ENCODE measurements at regions not wholly inside any gene's neighbourhood (a gene's known extent, or its start where the extent isn't known, plus 50 kb on each side); places are given as distances from the start of the nearest gene placed in this dataset.

DNA sequence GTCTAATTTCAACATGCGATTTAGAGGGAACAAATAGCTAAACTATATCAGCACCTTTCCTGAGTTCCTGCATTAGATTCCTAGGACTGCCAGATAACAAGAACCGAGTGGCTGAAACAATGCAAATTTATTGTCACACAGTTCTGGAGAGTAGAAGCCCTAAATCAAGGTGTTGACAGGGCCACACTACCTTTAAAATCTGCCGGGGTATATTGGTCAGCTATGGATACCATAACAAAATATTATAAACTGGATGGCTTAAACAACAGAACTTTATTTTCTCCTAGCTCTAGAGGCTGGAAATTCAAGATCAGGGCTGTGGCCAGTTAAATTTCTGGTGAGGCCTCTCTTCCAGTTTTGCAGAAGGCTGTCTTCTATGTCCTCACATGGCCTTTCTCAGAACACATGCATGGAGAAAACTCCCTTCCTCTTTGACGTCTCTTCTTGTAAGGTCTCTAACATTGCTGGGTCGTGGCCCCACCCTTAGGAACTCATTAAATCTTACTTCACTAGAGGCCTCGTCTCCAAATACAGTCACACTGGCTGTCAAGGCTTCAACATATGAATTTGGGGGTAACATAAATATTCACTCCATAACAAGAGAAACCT lies 144.3 kb downstream of the FCRL5 start:
- Histone ChIP-seq H3K36me3 (no peaks in the 10 kb centered on the region), H3K27me3 (ENCODE audit: low read depth) (no peaks in the 10 kb centered on the region), H3K27ac (no peak overlapping the region), H3K4me3 (no peak overlapping the region), H3K4me1 (peaks cover 7% of the 10 kb centered on the region), H3K9me3 (no peaks in the 10 kb centered on the region)
- DNase-seq, result no peak
- intact Hi-C loops (cut with DNase I), result no loop called here
- no peak for ATAC-seq
- TF ChIP-seq, protein P1, sequence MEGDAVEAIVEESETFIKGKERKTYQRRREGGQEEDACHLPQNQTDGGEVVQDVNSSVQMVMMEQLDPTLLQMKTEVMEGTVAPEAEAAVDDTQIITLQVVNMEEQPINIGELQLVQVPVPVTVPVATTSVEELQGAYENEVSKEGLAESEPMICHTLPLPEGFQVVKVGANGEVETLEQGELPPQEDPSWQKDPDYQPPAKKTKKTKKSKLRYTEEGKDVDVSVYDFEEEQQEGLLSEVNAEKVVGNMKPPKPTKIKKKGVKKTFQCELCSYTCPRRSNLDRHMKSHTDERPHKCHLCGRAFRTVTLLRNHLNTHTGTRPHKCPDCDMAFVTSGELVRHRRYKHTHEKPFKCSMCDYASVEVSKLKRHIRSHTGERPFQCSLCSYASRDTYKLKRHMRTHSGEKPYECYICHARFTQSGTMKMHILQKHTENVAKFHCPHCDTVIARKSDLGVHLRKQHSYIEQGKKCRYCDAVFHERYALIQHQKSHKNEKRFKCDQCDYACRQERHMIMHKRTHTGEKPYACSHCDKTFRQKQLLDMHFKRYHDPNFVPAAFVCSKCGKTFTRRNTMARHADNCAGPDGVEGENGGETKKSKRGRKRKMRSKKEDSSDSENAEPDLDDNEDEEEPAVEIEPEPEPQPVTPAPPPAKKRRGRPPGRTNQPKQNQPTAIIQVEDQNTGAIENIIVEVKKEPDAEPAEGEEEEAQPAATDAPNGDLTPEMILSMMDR (IDR thresholded peaks at IDR 0.05), result no peak

DNA sequence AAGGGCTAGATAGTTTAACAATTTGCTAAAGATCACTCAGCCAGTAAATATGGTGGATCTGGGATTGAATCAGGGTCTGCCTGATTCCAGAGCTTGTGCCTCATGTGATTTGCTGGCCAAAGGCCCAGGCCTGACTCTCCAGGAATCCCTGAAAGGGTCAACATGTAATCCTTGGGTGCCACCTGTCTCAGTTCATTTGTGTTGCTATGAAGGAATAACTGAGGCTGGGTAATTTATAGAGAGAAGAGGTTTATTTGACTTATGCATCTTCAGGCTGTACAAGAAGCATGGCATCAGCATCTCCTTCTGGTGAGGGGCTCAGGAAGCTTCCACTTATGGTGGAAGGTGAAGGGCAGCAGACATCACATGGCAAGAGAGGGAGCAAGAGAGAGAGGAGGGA lies 144.9 kb downstream of the FCRL5 start:
- no peaks in the 10 kb centered on the region for H3K36me3 ChIP-seq
- H3K27ac ChIP-seq, result no peak overlapping the region
- no peaks in the 10 kb centered on the region for H3K27me3 ChIP-seq (ENCODE audit: low read depth)
- no peaks in the 10 kb centered on the region for H3K9me3 ChIP-seq
- DNase-seq, result no peak
- ATAC-seq, result no peak
- TF ChIP-seq, protein P1 (IDR thresholded peaks at IDR 0.05), result no peak
- no peak overlapping the region for H3K4me3 ChIP-seq
- H3K4me1 ChIP-seq, result peaks cover 11% of the 10 kb centered on the region
- intact Hi-C loops (cut with DNase I), result no loop called here

GRCh38 chr1:157405662-157406061 lies 146.7 kb downstream of the FCRL5 start:
- intact Hi-C loops (cut with DNase I), result no loop called here
- H3K4me1 ChIP-seq, result peaks cover 11% of the 10 kb centered on the region
- TF ChIP-seq, protein P1 (IDR thresholded peaks at IDR 0.05), result no peak
- H3K27ac ChIP-seq, result no peak overlapping the region
- no peak overlapping the region for H3K4me3 ChIP-seq
- H3K36me3 ChIP-seq, result no peaks in the 10 kb centered on the region
- no peaks in the 10 kb centered on the region for H3K27me3 ChIP-seq (ENCODE audit: low read depth)
- ATAC-seq, result no peak
- H3K9me3 ChIP-seq, result no peaks in the 10 kb centered on the region
- no peak for DNase-seq

DNA sequence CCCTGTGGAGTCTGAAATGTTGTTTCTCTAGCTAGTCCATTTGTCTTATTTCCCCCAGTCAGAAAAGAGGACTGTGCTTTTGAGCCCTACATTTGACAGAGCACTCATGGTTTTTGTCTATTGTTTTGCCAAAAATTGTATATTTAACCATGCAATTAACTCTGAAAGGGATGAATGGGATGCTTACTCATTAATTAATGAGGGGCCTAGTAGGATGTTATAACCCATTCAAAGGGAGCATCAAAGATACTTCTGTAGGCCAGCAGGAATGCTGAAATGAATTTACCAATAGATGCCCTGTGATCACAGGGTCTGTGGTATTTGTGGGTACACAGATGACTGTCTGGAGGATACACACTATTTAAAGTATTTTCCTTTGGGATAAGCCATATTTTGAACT lies 147.7 kb downstream of the FCRL5 start:
- Histone ChIP-seq H3K27ac (no peak overlapping the region), H3K36me3 (no peaks in the 10 kb centered on the region), H3K4me3 (no peak overlapping the region), H3K4me1 (peaks cover 11% of the 10 kb centered on the region), H3K9me3 (no peaks in the 10 kb centered on the region), H3K27me3 (ENCODE audit: low read depth) (no peaks in the 10 kb centered on the region)
- no peak for ATAC-seq
- DNase-seq, result no peak
- TF ChIP-seq, protein P1 (IDR thresholded peaks at IDR 0.05), result no peak
- intact Hi-C loops (cut with DNase I), result no loop called here

GRCh38 chr1:157404063-157404501 lies 148.2 kb downstream of the FCRL5 start:
- Histone ChIP-seq H3K4me3 (no peak overlapping the region), H3K36me3 (no peaks in the 10 kb centered on the region), H3K27ac (peak overlapping the region; percentile 41), H3K27me3 (ENCODE audit: low read depth) (no peaks in the 10 kb centered on the region), H3K4me1 (peaks cover 11% of the 10 kb centered on the region), H3K9me3 (no peaks in the 10 kb centered on the region)
- ATAC-seq (no peak), DNase-seq (no peak)
- intact Hi-C loops (cut with DNase I), result no loop called here
- TF ChIP-seq, protein P1 (IDR thresholded peaks at IDR 0.05), result no peak
